ENCODE measurements at regions not wholly inside any gene's neighbourhood (a gene's known extent, or its start where the extent isn't known, plus 50 kb on each side); places are given as distances from the start of the nearest gene placed in this dataset.

DNA sequence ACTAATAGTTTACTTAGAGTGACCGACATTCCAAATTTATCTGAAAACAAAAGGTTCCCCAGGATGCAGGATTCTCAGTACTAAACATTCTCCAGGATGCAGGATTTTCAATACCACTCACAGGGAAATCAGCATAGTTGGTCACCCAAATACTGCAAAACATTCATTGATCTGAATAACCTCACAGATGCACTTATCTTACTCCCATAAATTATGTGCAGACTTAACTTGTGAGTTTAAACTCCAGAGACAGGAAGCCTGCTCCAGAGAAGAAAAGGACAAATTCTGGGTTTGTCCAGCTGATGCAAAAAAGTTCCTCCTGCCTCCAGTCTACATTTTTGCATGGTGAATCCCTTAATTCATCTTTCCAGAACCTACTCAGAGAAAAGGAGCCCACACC lies 514.2 kb upstream of the TMEM132C start:
- no peak overlapping the region for H3K4me3 ChIP-seq (ENCODE audit: low read depth, low read length)
- no peak overlapping the region for H3K27ac ChIP-seq (ENCODE audit: low read depth, low read length)
- POLR2A ChIA-PET, result no interaction called here
- CTCF ChIA-PET, result no interaction called here
- TF ChIP-seq, protein P1, sequence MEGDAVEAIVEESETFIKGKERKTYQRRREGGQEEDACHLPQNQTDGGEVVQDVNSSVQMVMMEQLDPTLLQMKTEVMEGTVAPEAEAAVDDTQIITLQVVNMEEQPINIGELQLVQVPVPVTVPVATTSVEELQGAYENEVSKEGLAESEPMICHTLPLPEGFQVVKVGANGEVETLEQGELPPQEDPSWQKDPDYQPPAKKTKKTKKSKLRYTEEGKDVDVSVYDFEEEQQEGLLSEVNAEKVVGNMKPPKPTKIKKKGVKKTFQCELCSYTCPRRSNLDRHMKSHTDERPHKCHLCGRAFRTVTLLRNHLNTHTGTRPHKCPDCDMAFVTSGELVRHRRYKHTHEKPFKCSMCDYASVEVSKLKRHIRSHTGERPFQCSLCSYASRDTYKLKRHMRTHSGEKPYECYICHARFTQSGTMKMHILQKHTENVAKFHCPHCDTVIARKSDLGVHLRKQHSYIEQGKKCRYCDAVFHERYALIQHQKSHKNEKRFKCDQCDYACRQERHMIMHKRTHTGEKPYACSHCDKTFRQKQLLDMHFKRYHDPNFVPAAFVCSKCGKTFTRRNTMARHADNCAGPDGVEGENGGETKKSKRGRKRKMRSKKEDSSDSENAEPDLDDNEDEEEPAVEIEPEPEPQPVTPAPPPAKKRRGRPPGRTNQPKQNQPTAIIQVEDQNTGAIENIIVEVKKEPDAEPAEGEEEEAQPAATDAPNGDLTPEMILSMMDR (IDR thresholded peaks at IDR 0.05; ENCODE audit: low read depth, low read length), result no peak
- peaks cover 19% of the 10 kb centered on the region for H3K9me3 ChIP-seq (ENCODE audit: control insufficient read depth, insufficient read depth, low read length)
- no peaks in the 10 kb centered on the region for H3K27me3 ChIP-seq (ENCODE audit: control insufficient read depth, insufficient read depth, low read length)
- DNase-seq (ENCODE audit: low read depth, low spot score), result no peak

DNA sequence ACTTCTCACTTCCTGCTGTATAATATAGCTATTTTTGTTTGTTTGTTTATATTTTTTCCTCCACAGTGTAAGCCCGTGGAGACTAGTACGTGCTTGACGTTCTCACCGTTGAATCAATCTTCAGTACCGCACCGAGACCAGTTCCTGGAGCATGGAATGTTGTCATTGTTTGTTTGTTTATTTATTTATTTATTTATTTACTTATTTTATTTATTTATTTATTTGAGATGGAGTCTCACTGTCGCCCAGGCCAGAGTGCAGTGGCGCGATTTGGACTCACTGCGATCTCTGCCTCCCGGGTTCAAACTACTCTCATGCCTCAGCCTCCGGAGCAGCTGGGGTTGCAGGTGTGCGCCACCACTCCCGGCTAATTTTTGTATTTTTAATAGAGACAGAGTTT lies 506.6 kb upstream of the TMEM132C start:
- ChIA-PET POLR2A (no interaction called here), CTCF (no interaction called here)
- Histone ChIP-seq H3K27me3 (ENCODE audit: control insufficient read depth, insufficient read depth, low read length) (no peaks in the 10 kb centered on the region), H3K9me3 (ENCODE audit: control insufficient read depth, insufficient read depth, low read length) (peaks cover 31% of the 10 kb centered on the region), H3K4me3 (ENCODE audit: low read depth, low read length) (no peak overlapping the region), H3K27ac (ENCODE audit: low read depth, low read length) (no peak overlapping the region)
- no peak for DNase-seq (ENCODE audit: low read depth, low spot score)
- TF ChIP-seq, protein P1 (IDR thresholded peaks at IDR 0.05; ENCODE audit: low read depth, low read length), result no peak

DNA sequence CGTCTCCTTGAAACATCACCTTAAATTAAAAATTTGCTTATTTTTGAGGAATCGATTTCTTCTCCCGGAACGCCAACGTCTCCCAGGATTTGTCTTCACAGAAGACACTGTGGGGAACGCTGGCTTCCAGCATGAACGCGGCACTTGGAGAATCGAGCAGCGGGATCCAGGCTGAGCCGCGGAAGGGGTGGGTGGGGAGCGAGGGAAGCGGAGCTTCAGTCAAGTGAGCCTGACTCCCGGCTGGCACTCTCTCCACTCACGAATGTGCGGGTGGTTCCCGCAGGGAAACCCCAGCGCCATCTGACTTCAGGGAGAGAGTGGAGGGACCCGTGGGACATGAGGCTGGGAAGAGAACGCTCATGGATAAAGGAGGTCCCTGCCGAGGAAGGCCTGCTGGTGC lies 506.0 kb upstream of the TMEM132C start:
- ChIA-PET CTCF (no interaction called here), POLR2A (no interaction called here)
- TF ChIP-seq, protein P1 (IDR thresholded peaks at IDR 0.05; ENCODE audit: low read depth, low read length), result no peak
- no peak for DNase-seq (ENCODE audit: low read depth, low spot score)
- Histone ChIP-seq H3K27me3 (ENCODE audit: control insufficient read depth, insufficient read depth, low read length) (no peaks in the 10 kb centered on the region), H3K27ac (ENCODE audit: low read depth, low read length) (no peak overlapping the region), H3K9me3 (ENCODE audit: control insufficient read depth, insufficient read depth, low read length) (peaks cover 34% of the 10 kb centered on the region), H3K4me3 (ENCODE audit: low read depth, low read length) (no peak overlapping the region)

DNA sequence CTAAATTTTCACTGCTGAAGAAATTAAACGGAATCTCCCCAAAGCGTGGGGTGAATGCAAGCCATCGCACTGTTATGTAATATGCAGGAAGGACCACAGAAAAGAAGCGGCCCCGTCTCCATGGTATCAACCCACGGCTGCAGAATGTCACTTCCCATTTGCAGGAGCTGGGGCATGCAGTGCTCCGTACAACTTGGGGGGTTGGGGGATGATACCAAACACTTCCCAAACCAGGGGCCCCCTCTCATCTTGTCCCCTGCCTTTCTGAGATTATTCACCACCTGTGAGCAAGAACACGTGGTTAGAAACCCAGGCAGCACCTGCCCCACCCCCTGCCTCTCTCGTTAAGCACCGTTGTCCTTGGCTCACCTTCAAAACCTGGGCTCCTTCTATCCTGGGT lies 505.1 kb upstream of the TMEM132C start:
- H3K9me3 ChIP-seq (ENCODE audit: control insufficient read depth, insufficient read depth, low read length), result peaks cover 37% of the 10 kb centered on the region
- H3K4me3 ChIP-seq (ENCODE audit: low read depth, low read length), result no peak overlapping the region
- no peaks in the 10 kb centered on the region for H3K27me3 ChIP-seq (ENCODE audit: control insufficient read depth, insufficient read depth, low read length)
- POLR2A ChIA-PET, result no interaction called here
- CTCF ChIA-PET, result no interaction called here
- no peak for DNase-seq (ENCODE audit: low read depth, low spot score)
- TF ChIP-seq, protein P1 (IDR thresholded peaks at IDR 0.05; ENCODE audit: low read depth, low read length), result no peak
- no peak overlapping the region for H3K27ac ChIP-seq (ENCODE audit: low read depth, low read length)

DNA sequence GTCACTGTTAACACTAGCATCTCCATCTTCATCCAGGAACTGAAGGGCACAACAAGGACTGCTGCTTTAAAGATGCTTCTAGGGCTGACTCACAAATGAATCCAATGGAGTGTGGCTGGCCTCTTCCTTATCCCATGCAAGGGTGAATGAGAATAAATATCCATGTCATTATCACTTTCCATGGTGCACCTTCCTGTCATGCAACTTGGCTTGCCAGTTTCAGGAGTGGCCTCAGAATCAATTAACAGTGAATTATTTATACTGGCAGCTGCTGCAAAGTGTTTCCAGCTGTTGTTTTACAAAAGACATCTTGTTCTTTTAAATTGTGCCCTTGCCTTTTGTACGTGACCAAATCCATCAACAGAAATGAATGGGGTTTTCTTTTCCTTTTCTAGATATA lies 499.3 kb upstream of the TMEM132C start:
- TF ChIP-seq, protein P1 (IDR thresholded peaks at IDR 0.05; ENCODE audit: low read depth, low read length), result no peak
- H3K27me3 ChIP-seq (ENCODE audit: control insufficient read depth, insufficient read depth, low read length), result no peaks in the 10 kb centered on the region
- no peak overlapping the region for H3K27ac ChIP-seq (ENCODE audit: low read depth, low read length)
- no peak for DNase-seq (ENCODE audit: low read depth, low spot score)
- H3K9me3 ChIP-seq (ENCODE audit: control insufficient read depth, insufficient read depth, low read length), result peaks cover 38% of the 10 kb centered on the region
- ChIA-PET CTCF (no interaction called here), POLR2A (no interaction called here)
- no peak overlapping the region for H3K4me3 ChIP-seq (ENCODE audit: low read depth, low read length)
